ENCODE measurements at regions not wholly inside any gene's neighbourhood (a gene's known extent, or its start where the extent isn't known, plus 50 kb on each side); places are given as distances from the start of the nearest gene placed in this dataset.
A peak's percentile ranks its signal among the peaks of the same experiment; 100 is the strongest.
"Not testable (repeated sequence)": the region's sequence is repeated elsewhere in the genome, so short reads cannot be mapped to it uniquely, and the experiment has no call there.

DNA sequence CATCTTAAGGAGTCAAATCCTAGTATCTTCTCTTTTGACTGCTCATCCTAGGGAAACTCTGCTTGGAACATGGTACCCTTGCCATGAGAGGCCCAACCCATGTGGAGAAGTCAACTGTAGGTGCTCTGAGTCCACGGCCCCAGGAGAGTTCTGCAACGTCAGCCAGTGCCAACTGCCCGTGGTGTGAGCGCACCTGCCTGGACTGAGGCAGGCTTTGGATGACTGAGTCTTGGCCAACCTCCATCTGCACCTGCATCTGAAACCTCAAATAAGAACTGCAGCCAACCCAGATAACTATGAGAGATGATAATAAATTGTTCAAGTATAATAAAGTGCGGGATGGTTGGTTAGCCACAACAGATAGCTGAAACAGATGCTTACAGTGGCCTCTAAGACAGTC, 772.0 kb downstream of the TRIML1 start:
- no peak for DNase-seq (ENCODE audit: low read depth in 3 of 3, low spot score in 2 of 3)

DNA sequence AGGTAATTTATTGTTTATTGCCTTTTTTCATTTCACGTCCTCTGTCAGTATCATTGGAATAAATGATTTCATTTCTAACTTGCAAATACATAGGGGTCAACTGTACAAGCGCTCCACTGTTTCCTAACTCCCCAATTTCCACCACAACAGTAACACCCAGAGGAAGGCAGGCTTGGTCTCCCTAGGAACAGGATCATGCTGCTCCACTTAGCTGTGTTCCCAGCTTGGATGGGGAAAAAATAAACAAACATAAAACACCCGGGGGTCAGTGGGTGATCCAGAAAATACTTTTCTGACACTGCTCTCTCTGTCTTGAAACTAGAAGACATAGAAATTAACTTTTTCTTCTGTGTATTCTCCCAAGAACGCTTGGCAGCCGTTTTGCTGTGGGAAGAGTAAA, 772.5 kb downstream of the TRIML1 start:
- no peak for DNase-seq (ENCODE audit: low read depth in 3 of 3, low spot score in 2 of 3)

DNA sequence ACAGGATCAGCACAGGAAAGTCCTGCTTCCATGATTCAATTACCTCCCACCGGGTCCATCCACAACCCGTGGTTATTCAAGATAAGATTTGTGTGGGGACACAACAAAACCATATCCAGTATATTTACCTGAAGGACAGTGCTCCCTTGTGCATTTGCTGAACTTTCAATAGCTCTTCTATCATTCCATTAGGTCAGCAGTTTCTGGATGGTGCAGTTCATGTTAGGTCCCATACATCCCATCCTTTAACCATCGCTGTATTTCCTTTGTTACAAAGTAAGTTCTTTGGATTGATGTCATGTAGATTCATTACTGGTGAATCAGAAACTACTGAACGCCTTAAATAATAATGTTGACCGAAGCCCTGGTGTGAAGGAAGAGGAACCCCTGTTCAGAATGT, 775.9 kb downstream of the TRIML1 start:
- DNase-seq (ENCODE audit: low read depth in 3 of 3, low spot score in 2 of 3), result no peak

GRCh38 chr4:188918787-188919186, 779.5 kb downstream of the TRIML1 start:
- no peak for DNase-seq (ENCODE audit: low read depth in 3 of 3, low spot score in 2 of 3)

- no peak for DNase-seq (ENCODE audit: low read depth in 3 of 3, low spot score in 2 of 3)
These were observed 791.6 kb downstream of the TRIML1 start for GRCh38 chr4:188930822-188931221.

- no peak for DNase-seq (ENCODE audit: low read depth in 3 of 3, low spot score in 2 of 3)
These were observed 795.2 kb downstream of the TRIML1 start for GRCh38 chr4:188934320-188934962.

GRCh38 chr4:188941524-188942119, 802.4 kb downstream of the TRIML1 start:
- DNase-seq (ENCODE audit: low read depth in 3 of 3, low spot score in 2 of 3), result no peak

GRCh38 chr4:188942606-188943005, 803.4 kb downstream of the TRIML1 start:
- no peak for DNase-seq (ENCODE audit: low read depth in 3 of 3, low spot score in 2 of 3)

- no peak for DNase-seq (ENCODE audit: low read depth in 3 of 3, low spot score in 2 of 3)
These were observed 810.4 kb downstream of the TRIML1 start for GRCh38 chr4:188949596-188949995.

DNA sequence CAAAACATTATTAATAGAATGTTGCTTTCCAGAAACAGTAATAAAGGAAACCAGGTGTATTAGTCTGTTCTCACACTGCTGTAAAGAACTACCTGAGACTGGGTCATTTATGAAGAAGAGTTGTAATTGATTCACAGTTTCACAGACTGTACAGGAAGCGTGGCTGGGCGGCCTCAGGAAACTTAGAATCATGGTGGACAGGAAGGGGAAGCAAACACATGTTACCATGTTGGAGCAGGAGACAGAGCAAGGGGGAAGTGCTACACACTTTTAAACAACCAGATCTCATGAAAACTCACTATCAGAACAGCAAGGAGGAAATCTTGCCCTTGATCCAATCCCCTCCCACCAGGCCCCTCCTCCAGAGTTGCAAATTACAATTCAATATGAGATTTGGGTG, 815.8 kb downstream of the TRIML1 start:
- DNase-seq (ENCODE audit: low read depth in 3 of 3, low spot score in 2 of 3), result no peak

DNA sequence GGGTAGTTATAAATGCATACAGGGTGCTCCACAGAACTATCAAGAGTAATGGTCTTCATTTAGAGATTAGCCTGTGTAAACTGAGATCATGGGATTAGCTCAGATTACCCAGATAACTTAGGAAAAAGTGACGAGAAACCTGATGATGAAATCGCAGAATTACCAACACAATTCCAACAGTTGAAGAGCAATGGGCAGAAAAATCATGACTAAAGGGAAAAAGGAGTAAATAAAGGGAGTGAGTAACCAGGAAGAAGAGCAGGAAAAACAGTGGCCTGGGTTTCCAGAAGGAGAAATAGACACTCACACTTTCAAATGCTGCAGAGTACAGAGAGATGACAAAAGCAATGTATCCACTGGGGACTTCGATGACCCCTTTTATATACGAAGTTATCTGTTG, 817.3 kb downstream of the TRIML1 start:
- DNase-seq (ENCODE audit: low read depth in 3 of 3, low spot score in 2 of 3), result no peak

- DNase-seq (ENCODE audit: low read depth in 3 of 3, low spot score in 2 of 3), result no peak
These were observed 819.1 kb downstream of the TRIML1 start for GRCh38 chr4:188958346-188958745.

DNA sequence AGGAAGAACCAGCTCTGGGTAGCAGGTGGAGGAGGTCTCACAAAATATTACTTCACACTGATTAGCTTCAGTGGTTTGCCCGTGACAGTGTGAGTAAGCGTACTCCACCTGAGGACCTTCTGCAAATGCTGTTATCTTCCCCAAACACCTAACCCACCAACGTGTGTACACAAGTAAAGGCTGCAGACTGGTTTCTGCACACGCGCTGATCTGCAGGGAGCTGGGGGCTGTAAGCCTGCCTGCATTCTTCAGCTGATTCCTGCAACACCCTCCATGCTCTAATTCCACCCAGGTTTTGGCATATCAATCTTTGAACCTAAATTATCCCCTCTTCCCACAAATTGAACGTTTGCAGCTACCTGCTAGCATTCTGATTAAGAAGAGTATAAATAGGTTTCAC, 820.2 kb downstream of the TRIML1 start:
- no peak for DNase-seq (ENCODE audit: low read depth in 3 of 3, low spot score in 2 of 3)

DNA sequence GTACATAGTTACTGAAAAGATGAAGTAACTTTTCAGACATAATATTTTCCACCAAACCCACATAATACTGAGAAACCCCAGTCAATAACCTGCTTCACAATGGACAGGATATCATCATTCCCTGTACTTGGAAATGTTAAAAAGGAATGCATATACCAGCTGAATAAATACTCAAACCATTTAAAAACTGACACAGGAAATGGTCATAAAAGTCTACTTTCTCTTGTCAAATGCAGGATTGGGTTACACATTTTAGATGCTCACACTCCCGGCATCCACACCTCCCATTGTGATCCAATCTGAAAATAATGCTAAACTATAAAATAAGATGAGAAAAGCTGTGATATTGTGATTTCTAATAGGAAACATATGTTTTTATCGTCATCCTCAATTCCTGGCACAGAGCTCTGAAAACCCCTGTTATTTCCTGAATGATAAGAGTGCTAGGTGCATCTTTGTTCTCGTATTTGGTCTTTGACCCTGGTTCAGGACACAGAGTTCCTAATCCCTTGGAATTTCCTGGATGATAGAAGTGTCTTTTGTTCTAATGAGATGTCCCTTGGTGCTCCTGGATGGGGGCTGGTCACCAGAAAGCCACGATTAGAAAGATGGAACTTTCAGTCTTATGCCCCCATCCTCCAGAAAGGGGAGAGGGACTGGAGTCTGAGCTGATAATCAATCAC, 821.3 kb downstream of the TRIML1 start:
- DNase-seq (ENCODE audit: low read depth in 3 of 3, low spot score in 2 of 3), result no peak

- no peak for DNase-seq (ENCODE audit: low read depth in 3 of 3, low spot score in 2 of 3)
These were observed 831.9 kb downstream of the TRIML1 start for GRCh38 chr4:188971125-188971524.

DNA sequence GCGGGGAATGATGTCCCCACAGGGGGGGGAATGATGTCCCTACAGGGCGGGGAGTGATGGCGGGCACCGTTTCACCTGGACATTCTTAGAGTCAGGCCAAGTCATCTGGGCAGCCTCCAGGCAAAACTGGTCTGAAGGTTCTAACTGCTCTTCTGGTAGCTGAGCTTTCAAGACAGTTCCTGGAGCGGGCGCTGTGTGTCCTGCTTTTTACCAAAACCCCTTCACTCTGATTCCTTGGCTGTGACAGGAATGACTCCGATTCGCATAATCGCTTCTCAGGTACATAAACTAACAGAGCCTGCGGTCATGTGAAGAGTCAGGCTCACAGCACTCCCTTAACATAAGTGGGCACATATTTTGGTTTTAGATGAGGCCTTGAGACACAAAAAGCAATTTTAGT, 836.0 kb downstream of the TRIML1 start:
- DNase-seq (ENCODE audit: low read depth in 3 of 3, low spot score in 2 of 3), result no peak

GRCh38 chr4:188976644-188977115, 837.4 kb downstream of the TRIML1 start:
- DNase-seq (ENCODE audit: low read depth in 3 of 3, low spot score in 2 of 3), result peak in 1 of 3 donors; percentile 15

GRCh38 chr4:188977232-188977631, 838.0 kb downstream of the TRIML1 start:
- not testable (repeated sequence) for DNase-seq (ENCODE audit: low read depth in 3 of 3, low spot score in 2 of 3)

- no peak for DNase-seq (ENCODE audit: low read depth in 3 of 3, low spot score in 2 of 3)
These were observed 845.3 kb downstream of the TRIML1 start for GRCh38 chr4:188984518-188984917.

DNA sequence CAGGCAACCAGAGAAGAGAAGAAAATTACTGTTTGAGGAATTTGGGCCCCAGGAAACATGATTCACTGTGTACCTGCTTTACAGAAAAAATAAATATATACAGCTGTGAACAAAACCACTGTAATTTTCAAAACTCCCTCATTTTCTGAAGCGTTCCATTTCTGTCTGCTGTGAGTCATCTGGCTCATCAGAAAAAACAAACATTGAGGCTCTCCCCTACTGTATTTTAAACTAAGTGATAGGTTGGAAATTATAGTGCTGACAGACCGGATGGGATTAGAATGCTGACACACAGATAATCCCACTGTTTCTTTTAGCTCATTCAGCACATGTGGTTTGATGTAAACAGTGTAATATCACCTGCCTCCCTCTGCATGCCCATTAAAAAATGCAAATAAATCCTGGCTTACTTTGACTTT, 847.0 kb downstream of the TRIML1 start:
- DNase-seq (ENCODE audit: low read depth in 3 of 3, low spot score in 2 of 3), result no peak

- DNase-seq (ENCODE audit: low read depth in 3 of 3, low spot score in 2 of 3), result no peak
These were observed 847.8 kb downstream of the TRIML1 start for GRCh38 chr4:188987011-188987410.

DNA sequence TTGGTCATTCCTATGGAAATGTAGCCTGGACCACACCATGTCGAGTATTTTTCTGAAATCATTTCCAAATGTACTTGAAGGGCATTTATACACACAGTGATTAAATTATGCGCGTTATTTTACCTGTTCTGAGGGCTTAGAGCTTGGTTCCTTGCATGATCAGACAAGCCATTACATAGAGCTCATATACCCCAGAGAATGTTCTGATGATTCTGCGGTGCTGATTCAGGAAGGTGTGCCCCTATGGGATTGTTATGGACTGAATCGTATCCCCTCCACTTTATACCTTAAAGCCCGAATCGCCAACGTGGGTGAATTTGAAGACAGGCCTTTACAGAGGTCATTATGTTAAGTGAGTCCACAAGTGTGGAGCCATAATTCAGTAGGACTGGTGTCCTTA, 848.9 kb downstream of the TRIML1 start:
- DNase-seq (ENCODE audit: low read depth in 3 of 3, low spot score in 2 of 3), result no peak
